ENCODE measurements at regions not wholly inside any gene's neighbourhood (a gene's known extent, or its start where the extent isn't known, plus 50 kb on each side); places are given as distances from the start of the nearest gene placed in this dataset.
A peak's percentile ranks its signal among the peaks of the same experiment; 100 is the strongest.

- ATAC-seq, result peak; percentile 11
Observed at GRCh38 chr20:46808565-46808964, 86.1 kb upstream of the EYA2 start.

GRCh38 chr20:46809706-46810360 is 84.8 kb upstream of the EYA2 start:
- Histone ChIP-seq H3K9me3 (no peaks in the 10 kb centered on the region), H3K4me1 (ENCODE audit: low read depth) (peaks cover 8% of the 10 kb centered on the region), H3K36me3 (ENCODE audit: low read depth) (no peaks in the 10 kb centered on the region), H3K4me3 (no peak overlapping the region)
- intact Hi-C loops (cut with DNase I, micrococcal nuclease), result no loop called here
- DNase-seq (no peak), ATAC-seq (peak; percentile 51)
- no peak for TF ChIP-seq CTCF (IDR thresholded peaks at IDR 0.05)

More at GRCh38 chr20:46808565-46808964, 86.1 kb upstream of the EYA2 start:
- no peak for TF ChIP-seq CTCF (IDR thresholded peaks at IDR 0.05)
- Histone ChIP-seq H3K9me3 (no peaks in the 10 kb centered on the region), H3K4me1 (ENCODE audit: low read depth) (peaks cover 8% of the 10 kb centered on the region), H3K4me3 (no peak overlapping the region), H3K36me3 (ENCODE audit: low read depth) (no peaks in the 10 kb centered on the region)
- no peak for DNase-seq
- intact Hi-C loops (cut with DNase I, micrococcal nuclease), result no loop called here

GRCh38 chr20:46810448-46811223 is 84.0 kb upstream of the EYA2 start:
- peaks cover 8% of the 10 kb centered on the region for H3K4me1 ChIP-seq (ENCODE audit: low read depth)
- no peak for TF ChIP-seq CTCF (IDR thresholded peaks at IDR 0.05)
- intact Hi-C loops (cut with DNase I, micrococcal nuclease), result no loop called here
- no peak overlapping the region for H3K4me3 ChIP-seq
- ATAC-seq (peak; percentile 66), DNase-seq (peak in 1 of 3 donors; percentile 44)
- no peaks in the 10 kb centered on the region for H3K9me3 ChIP-seq
- no peaks in the 10 kb centered on the region for H3K36me3 ChIP-seq (ENCODE audit: low read depth)

GRCh38 chr20:46811224-46812084 is 83.2 kb upstream of the EYA2 start:
- no peak for TF ChIP-seq CTCF (IDR thresholded peaks at IDR 0.05)
- no peaks in the 10 kb centered on the region for H3K36me3 ChIP-seq (ENCODE audit: low read depth)
- DNase-seq, result peak in 2 of 3 donors; percentile 54 to 63
- no peak overlapping the region for H3K4me3 ChIP-seq
- H3K4me1 ChIP-seq (ENCODE audit: low read depth), result peaks cover 8% of the 10 kb centered on the region
- ATAC-seq, result peak; percentile 76
- intact Hi-C loops (cut with DNase I, micrococcal nuclease), result no loop called here
- H3K9me3 ChIP-seq, result no peaks in the 10 kb centered on the region

GRCh38 chr20:46814366-46815232 is 80.0 kb upstream of the EYA2 start:
- TF ChIP-seq CTCF (IDR thresholded peaks at IDR 0.05), result no peak
- Histone ChIP-seq H3K36me3 (ENCODE audit: low read depth) (no peaks in the 10 kb centered on the region), H3K4me3 (no peak overlapping the region), H3K9me3 (no peaks in the 10 kb centered on the region), H3K4me1 (ENCODE audit: low read depth) (peaks cover 4% of the 10 kb centered on the region)
- ATAC-seq, result peak; percentile 38
- intact Hi-C loops (cut with DNase I, micrococcal nuclease), result no loop called here
- no peak for DNase-seq

Data from mucosa of descending colon (tissue), 3 donors.